ENCODE measurements at regions not wholly inside any gene's neighbourhood (a gene's known extent, or its start where the extent isn't known, plus 50 kb on each side); places are given as distances from the start of the nearest gene placed in this dataset.

- no peak overlapping the region for H3K27ac ChIP-seq (ENCODE audit: low read depth, low read length)
- no peaks in the 10 kb centered on the region for H3K36me3 ChIP-seq (ENCODE audit: insufficient read depth, low read length)
- no peak overlapping the region for H3K4me3 ChIP-seq (ENCODE audit: low read depth in 1 of 2, low read length in 2 of 2)
- no peak overlapping the region for H3K9ac ChIP-seq (ENCODE audit: low read length)
- H3K27me3 ChIP-seq (ENCODE audit: control insufficient read depth in 1 of 2, insufficient read depth in 2 of 2, low read length in 2 of 2) = no peaks in the 10 kb centered on the region
- H3K4me1 ChIP-seq (ENCODE audit: insufficient read depth, low read length) = no peaks in the 10 kb centered on the region
- H3K9me3 ChIP-seq (ENCODE audit: low read length) = no peaks in the 10 kb centered on the region
Measured at GRCh38 chr15:95577927-95578326, 752.6 kb upstream of the NR2F2 start.

GRCh38 chr15:95580121-95580520 is 750.4 kb upstream of the NR2F2 start:
- H3K9me3 ChIP-seq (ENCODE audit: low read length) = no peaks in the 10 kb centered on the region
- no peaks in the 10 kb centered on the region for H3K27me3 ChIP-seq (ENCODE audit: control insufficient read depth in 1 of 2, insufficient read depth in 2 of 2, low read length in 2 of 2)
- no peak overlapping the region for H3K27ac ChIP-seq (ENCODE audit: low read depth, low read length)
- no peak overlapping the region for H3K9ac ChIP-seq (ENCODE audit: low read length)
- no peaks in the 10 kb centered on the region for H3K36me3 ChIP-seq (ENCODE audit: insufficient read depth, low read length)
- H3K4me1 ChIP-seq (ENCODE audit: insufficient read depth, low read length) = no peaks in the 10 kb centered on the region
- H3K4me3 ChIP-seq (ENCODE audit: low read depth in 1 of 2, low read length in 2 of 2) = no peak overlapping the region

GRCh38 chr15:95581595-95581994 is 748.9 kb upstream of the NR2F2 start:
- Histone ChIP-seq H3K27me3 (ENCODE audit: control insufficient read depth in 1 of 2, insufficient read depth in 2 of 2, low read length in 2 of 2) (no peaks in the 10 kb centered on the region), H3K36me3 (ENCODE audit: insufficient read depth, low read length) (no peaks in the 10 kb centered on the region), H3K9me3 (ENCODE audit: low read length) (no peaks in the 10 kb centered on the region), H3K9ac (ENCODE audit: low read length) (no peak overlapping the region), H3K27ac (ENCODE audit: low read depth, low read length) (no peak overlapping the region), H3K4me3 (ENCODE audit: low read depth in 1 of 2, low read length in 2 of 2) (no peak overlapping the region), H3K4me1 (ENCODE audit: insufficient read depth, low read length) (no peaks in the 10 kb centered on the region)

- H3K27ac ChIP-seq (ENCODE audit: low read depth, low read length) = no peak overlapping the region
- no peak overlapping the region for H3K4me3 ChIP-seq (ENCODE audit: low read depth in 1 of 2, low read length in 2 of 2)
- no peak overlapping the region for H3K9ac ChIP-seq (ENCODE audit: low read length)
- H3K36me3 ChIP-seq (ENCODE audit: insufficient read depth, low read length) = no peaks in the 10 kb centered on the region
- no peaks in the 10 kb centered on the region for H3K9me3 ChIP-seq (ENCODE audit: low read length)
- no peaks in the 10 kb centered on the region for H3K4me1 ChIP-seq (ENCODE audit: insufficient read depth, low read length)
- H3K27me3 ChIP-seq (ENCODE audit: control insufficient read depth in 1 of 2, insufficient read depth in 2 of 2, low read length in 2 of 2) = no peaks in the 10 kb centered on the region
Measured at GRCh38 chr15:95584088-95584487, 746.4 kb upstream of the NR2F2 start.

GRCh38 chr15:95588056-95588455 is 742.4 kb upstream of the NR2F2 start:
- Histone ChIP-seq H3K36me3 (ENCODE audit: insufficient read depth, low read length) (no peaks in the 10 kb centered on the region), H3K4me1 (ENCODE audit: insufficient read depth, low read length) (no peaks in the 10 kb centered on the region), H3K9ac (ENCODE audit: low read length) (no peak overlapping the region), H3K27ac (ENCODE audit: low read depth, low read length) (no peak overlapping the region), H3K9me3 (ENCODE audit: low read length) (no peaks in the 10 kb centered on the region), H3K27me3 (ENCODE audit: control insufficient read depth in 1 of 2, insufficient read depth in 2 of 2, low read length in 2 of 2) (no peaks in the 10 kb centered on the region), H3K4me3 (ENCODE audit: low read depth in 1 of 2, low read length in 2 of 2) (no peak overlapping the region)

- Histone ChIP-seq H3K27ac (ENCODE audit: low read depth, low read length) (no peak overlapping the region), H3K9me3 (ENCODE audit: low read length) (no peaks in the 10 kb centered on the region), H3K4me1 (ENCODE audit: insufficient read depth, low read length) (no peaks in the 10 kb centered on the region), H3K4me3 (ENCODE audit: low read depth in 1 of 2, low read length in 2 of 2) (no peak overlapping the region), H3K9ac (ENCODE audit: low read length) (no peak overlapping the region), H3K36me3 (ENCODE audit: insufficient read depth, low read length) (no peaks in the 10 kb centered on the region), H3K27me3 (ENCODE audit: control insufficient read depth in 1 of 2, insufficient read depth in 2 of 2, low read length in 2 of 2) (no peaks in the 10 kb centered on the region)
Measured at GRCh38 chr15:95590533-95591044, 739.9 kb upstream of the NR2F2 start.

- Histone ChIP-seq H3K4me1 (ENCODE audit: insufficient read depth, low read length) (no peaks in the 10 kb centered on the region), H3K4me3 (ENCODE audit: low read depth in 1 of 2, low read length in 2 of 2) (no peak overlapping the region), H3K9me3 (ENCODE audit: low read length) (no peaks in the 10 kb centered on the region), H3K27me3 (ENCODE audit: control insufficient read depth in 1 of 2, insufficient read depth in 2 of 2, low read length in 2 of 2) (no peaks in the 10 kb centered on the region), H3K27ac (ENCODE audit: low read depth, low read length) (no peak overlapping the region), H3K9ac (ENCODE audit: low read length) (no peak overlapping the region), H3K36me3 (ENCODE audit: insufficient read depth, low read length) (no peaks in the 10 kb centered on the region)
Measured at GRCh38 chr15:95591270-95591669, 739.2 kb upstream of the NR2F2 start.

- Histone ChIP-seq H3K9me3 (ENCODE audit: low read length) (no peaks in the 10 kb centered on the region), H3K27me3 (ENCODE audit: control insufficient read depth in 1 of 2, insufficient read depth in 2 of 2, low read length in 2 of 2) (no peaks in the 10 kb centered on the region), H3K4me1 (ENCODE audit: insufficient read depth, low read length) (no peaks in the 10 kb centered on the region), H3K27ac (ENCODE audit: low read depth, low read length) (no peak overlapping the region), H3K4me3 (ENCODE audit: low read depth in 1 of 2, low read length in 2 of 2) (no peak overlapping the region), H3K36me3 (ENCODE audit: insufficient read depth, low read length) (no peaks in the 10 kb centered on the region), H3K9ac (ENCODE audit: low read length) (no peak overlapping the region)
Measured at GRCh38 chr15:95591886-95592285, 738.6 kb upstream of the NR2F2 start.

DNA sequence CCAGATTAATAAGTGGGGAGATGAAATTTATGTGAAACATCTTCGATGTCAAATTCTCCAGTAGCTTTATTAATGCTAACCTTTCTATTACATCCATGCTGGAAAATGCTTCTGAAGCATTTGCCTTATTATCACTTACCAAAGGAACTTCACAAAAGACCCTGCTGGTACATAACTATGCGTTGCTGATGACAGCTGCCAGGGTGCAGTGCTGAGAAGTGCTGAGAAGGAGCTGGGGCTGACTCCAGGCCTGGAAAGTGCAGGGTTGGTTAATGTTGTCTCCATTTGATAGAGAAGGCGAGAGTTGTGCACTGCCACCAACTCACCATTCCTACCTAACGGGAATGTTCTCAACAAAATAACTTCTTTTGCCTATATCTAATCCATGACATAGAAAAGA is 736.0 kb upstream of the NR2F2 start:
- Histone ChIP-seq H3K27me3 (ENCODE audit: control insufficient read depth in 1 of 2, insufficient read depth in 2 of 2, low read length in 2 of 2) (no peaks in the 10 kb centered on the region), H3K27ac (ENCODE audit: low read depth, low read length) (no peak overlapping the region), H3K9ac (ENCODE audit: low read length) (no peak overlapping the region), H3K9me3 (ENCODE audit: low read length) (no peaks in the 10 kb centered on the region), H3K4me1 (ENCODE audit: insufficient read depth, low read length) (peaks cover 7% of the 10 kb centered on the region), H3K4me3 (ENCODE audit: low read depth in 1 of 2, low read length in 2 of 2) (no peak overlapping the region), H3K36me3 (ENCODE audit: insufficient read depth, low read length) (no peaks in the 10 kb centered on the region)

DNA sequence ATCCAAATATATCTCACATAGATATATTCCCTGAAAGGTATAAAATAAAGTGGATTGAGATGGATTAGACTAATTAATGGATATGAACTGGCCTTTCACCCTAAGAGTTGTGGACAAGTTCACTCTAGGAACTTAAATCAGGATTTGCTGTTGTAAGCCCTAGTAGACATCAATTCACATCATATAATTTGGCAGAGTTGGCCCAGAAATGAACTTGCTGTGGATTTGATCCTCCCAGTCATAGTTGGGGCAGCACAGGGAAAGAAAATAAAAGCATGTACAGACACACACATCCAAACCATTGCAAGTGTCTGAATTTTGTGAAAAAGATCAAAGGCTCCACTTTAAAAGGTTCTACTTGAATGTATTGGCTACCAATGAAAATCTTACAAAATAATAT is 734.7 kb upstream of the NR2F2 start:
- no peaks in the 10 kb centered on the region for H3K27me3 ChIP-seq (ENCODE audit: control insufficient read depth in 1 of 2, insufficient read depth in 2 of 2, low read length in 2 of 2)
- no peak overlapping the region for H3K27ac ChIP-seq (ENCODE audit: low read depth, low read length)

GRCh38 chr15:95596496-95596895 is 734.0 kb upstream of the NR2F2 start:
- no peak overlapping the region for H3K4me3 ChIP-seq (ENCODE audit: low read depth in 1 of 2, low read length in 2 of 2)
- H3K27ac ChIP-seq (ENCODE audit: low read depth, low read length) = no peak overlapping the region
- no peak overlapping the region for H3K9ac ChIP-seq (ENCODE audit: low read length)
- peaks cover 7% of the 10 kb centered on the region for H3K4me1 ChIP-seq (ENCODE audit: insufficient read depth, low read length)
- no peaks in the 10 kb centered on the region for H3K36me3 ChIP-seq (ENCODE audit: insufficient read depth, low read length)
- H3K27me3 ChIP-seq (ENCODE audit: control insufficient read depth in 1 of 2, insufficient read depth in 2 of 2, low read length in 2 of 2) = no peaks in the 10 kb centered on the region
- H3K9me3 ChIP-seq (ENCODE audit: low read length) = no peaks in the 10 kb centered on the region

More for the DNA sequence above, 734.7 kb upstream of the NR2F2 start:
- H3K36me3 ChIP-seq (ENCODE audit: insufficient read depth, low read length) = no peaks in the 10 kb centered on the region
- H3K4me1 ChIP-seq (ENCODE audit: insufficient read depth, low read length) = peaks cover 7% of the 10 kb centered on the region
- H3K4me3 ChIP-seq (ENCODE audit: low read depth in 1 of 2, low read length in 2 of 2) = no peak overlapping the region
- no peaks in the 10 kb centered on the region for H3K9me3 ChIP-seq (ENCODE audit: low read length)
- no peak overlapping the region for H3K9ac ChIP-seq (ENCODE audit: low read length)

- Histone ChIP-seq H3K9ac (ENCODE audit: low read length) (no peak overlapping the region), H3K4me3 (ENCODE audit: low read depth in 1 of 2, low read length in 2 of 2) (no peak overlapping the region), H3K4me1 (ENCODE audit: insufficient read depth, low read length) (peaks cover 7% of the 10 kb centered on the region), H3K9me3 (ENCODE audit: low read length) (no peaks in the 10 kb centered on the region), H3K27me3 (ENCODE audit: control insufficient read depth in 1 of 2, insufficient read depth in 2 of 2, low read length in 2 of 2) (no peaks in the 10 kb centered on the region), H3K27ac (ENCODE audit: low read depth, low read length) (no peak overlapping the region), H3K36me3 (ENCODE audit: insufficient read depth, low read length) (no peaks in the 10 kb centered on the region)
Measured at GRCh38 chr15:95598251-95598855, 732.1 kb upstream of the NR2F2 start.

Measured in muscle layer of colon (tissue), 2 donors.